Neural cell (in vitro differentiated cells): ENCODE measurements at regions not wholly inside any gene's neighbourhood (a gene's known extent, or its start where the extent isn't known, plus 50 kb on each side); places are given as distances from the start of the nearest gene placed in this dataset.

ENCODE experiments used
- H2AFZ ChIP-seq: fragments of 200-600, 300-800 bp; sonication (generic), shearing (Covaris generic); 2 replicates; pipeline ENCODE4 v1.6.0; 2014; ENCODE audit warnings: low read depth, mild to moderate bottlenecking, antibody characterized with exemption, low read length, moderate library complexity
- H3F3A ChIP-seq: fragments of 200-600 bp; shearing (Covaris generic); 2 replicates; pipeline ENCODE4 v1.6.1; 2016; ENCODE audit warnings: mild to moderate bottlenecking, moderate library complexity, mixed read lengths, antibody characterized with exemption, low read length; ENCODE audit not compliant: insufficient read depth, poor library complexity, severe bottlenecking
- H3K27ac ChIP-seq: fragments of 200-600, 300-800 bp; sonication (generic), shearing (Covaris generic); 2 replicates; pipeline ENCODE4 v1.5.1; 2014; ENCODE audit warnings: mild to moderate bottlenecking, low read length, moderate library complexity
- H3K27me3 ChIP-seq: fragments of 300-800, 200-600 bp; sonication (generic), shearing (Covaris generic); 2 replicates; pipeline ENCODE4 v1.6.0; 2014; ENCODE audit warnings: mild to moderate bottlenecking, low read depth, low read length, moderate library complexity; ENCODE audit not compliant: insufficient read depth
- H3K36me3 ChIP-seq: fragments of 300-800, 200-600 bp; sonication (generic), shearing (Covaris generic); 2 replicates; pipeline ENCODE4 v1.5.1; 2014; ENCODE audit warnings: mild to moderate bottlenecking, antibody characterized with exemption, low read length, moderate library complexity; ENCODE audit not compliant: insufficient read depth
- H3K4me2 ChIP-seq: fragments of 300-800, 200-600 bp; sonication (generic), shearing (Covaris generic); 2 replicates; pipeline ENCODE4 v1.6.0; 2014; ENCODE audit warnings: mild to moderate bottlenecking, low read length
- H3K4me3 ChIP-seq: fragments of 300-800, 200-600 bp; sonication (generic), shearing (Covaris generic); 2 replicates; pipeline ENCODE4 v1.5.1; 2014; ENCODE audit warnings: mild to moderate bottlenecking, low read length, moderate library complexity
- H3K79me2 ChIP-seq: fragments of 200-600 bp; shearing (Covaris generic); replicated peaks from 2 replicates; pipeline ENCODE4 v1.6.0; 2014; ENCODE audit warnings: mild to moderate bottlenecking, low read length, moderate library complexity; ENCODE audit not compliant: insufficient read depth
- H3K9ac ChIP-seq: fragments of 300-800, 200-600 bp; sonication (generic), shearing (Covaris generic); 2 replicates; pipeline ENCODE4 v1.6.1; 2016; ENCODE audit warnings: mild to moderate bottlenecking, low read length, mixed read lengths
- H3K9me2 ChIP-seq: fragments of 200-600 bp; shearing (Covaris generic); 2 replicates; pipeline ENCODE4 v1.6.1; 2016; ENCODE audit warnings: mild to moderate bottlenecking, low read length, mixed read lengths; ENCODE audit not compliant: insufficient read depth
- H3K9me3 ChIP-seq: fragments of 200-600, 300-800 bp; sonication (generic), shearing (Covaris generic); 2 replicates; pipeline ENCODE4 v1.6.1; 2016; ENCODE audit warnings: mild to moderate bottlenecking, mixed run types, low read length, moderate library complexity, mixed read lengths
- H4K20me1 ChIP-seq: fragments of 200-600 bp; shearing (Covaris generic); 2 replicates; pipeline ENCODE4 v1.6.1; 2016; ENCODE audit warnings: mild to moderate bottlenecking, mixed run types; ENCODE audit not compliant: insufficient read depth
- CTCF ChIP-seq: fragments of 450-650 bp; IDR thresholded peaks from 2 replicates; pipeline ENCODE4 v1.5.1; 2014; ENCODE audit warnings: antibody characterized with exemption, mild to moderate bottlenecking, moderate library complexity; ENCODE audit not compliant: poor library complexity, severe bottlenecking
- EP300 ChIP-seq: fragments of 450-650 bp; conservative IDR thresholded peaks from 2 replicates; pipeline ENCODE4 v1.6.1; 2014; ENCODE audit warnings: antibody characterized with exemption, mild to moderate bottlenecking, moderate library complexity; ENCODE audit not compliant: poor library complexity, severe bottlenecking
- EZH2 ChIP-seq: fragments of 200-600, 300-800 bp; shearing (Covaris generic), sonication (generic); IDR thresholded peaks from 2 replicates; pipeline ENCODE4 v1.6.1; 2014; ENCODE audit warnings: antibody characterized with exemption, low read length, borderline replicate concordance, mild to moderate bottlenecking; ENCODE audit not compliant: insufficient read depth, poor library complexity, severe bottlenecking
- MXI1 ChIP-seq: fragments of 450-650 bp; conservative IDR thresholded peaks from 2 replicates; pipeline ENCODE4 v1.6.1; 2014; ENCODE audit warnings: antibody characterized with exemption, mild to moderate bottlenecking; ENCODE audit not compliant: poor library complexity, severe bottlenecking
- POLR2AphosphoS5 ChIP-seq: IDR thresholded peaks from 2 replicates; pipeline ENCODE4 v1.6.1; 2012
- RAD21 ChIP-seq: fragments of 450-650 bp; conservative IDR thresholded peaks from 2 replicates; pipeline ENCODE4 v1.6.1; 2014; ENCODE audit warnings: antibody characterized with exemption, mild to moderate bottlenecking, moderate library complexity
- REST ChIP-seq: IDR thresholded peaks from 2 replicates; pipeline ENCODE4 v1.6.1; 2012; ENCODE audit warnings: borderline replicate concordance
- SMC3 ChIP-seq: fragments of 450-650 bp; conservative IDR thresholded peaks from 2 replicates; pipeline ENCODE4 v1.6.1; 2014; ENCODE audit warnings: antibody characterized with exemption, mild to moderate bottlenecking, moderate library complexity; ENCODE audit not compliant: poor library complexity
- TAF1 ChIP-seq: IDR thresholded peaks from 2 replicates; pipeline ENCODE4 v1.6.1; 2012; ENCODE audit warnings: low read depth

- H3K27ac ChIP-seq = no peak overlapping the region
- no peak overlapping the region for H2AFZ ChIP-seq
Measured at GRCh38 chr18:56309104-56309503, 329.3 kb downstream of the TXNL1 start.

GRCh38 chr18:56307354-56308170 lies 330.8 kb downstream of the TXNL1 start:
- Histone ChIP-seq H3K9me3 (no peaks in the 10 kb centered on the region), H3K27ac (no peak overlapping the region), H3F3A (no peaks in the 10 kb centered on the region), H2AFZ (no peak overlapping the region), H3K36me3 (no peaks in the 10 kb centered on the region), H3K9ac (no peak overlapping the region), H3K27me3 (no peaks in the 10 kb centered on the region), H3K79me2 (no peaks in the 10 kb centered on the region), H3K4me2 (no peak overlapping the region), H3K4me3 (no peak overlapping the region), H4K20me1 (no peaks in the 10 kb centered on the region), H3K9me2 (no peaks in the 10 kb centered on the region)
- TF ChIP-seq POLR2AphosphoS5 (no peak), SMC3 (no peak), EZH2 (no peak), REST (no peak), RAD21 (no peak), CTCF (no peak), EP300 (no peak), TAF1 (no peak), MXI1 (no peak)

More at GRCh38 chr18:56309104-56309503, 329.3 kb downstream of the TXNL1 start:
- Histone ChIP-seq H3K9me2 (no peaks in the 10 kb centered on the region), H3K9me3 (no peaks in the 10 kb centered on the region), H3K4me3 (no peak overlapping the region), H3K9ac (no peak overlapping the region), H3K79me2 (no peaks in the 10 kb centered on the region), H4K20me1 (no peaks in the 10 kb centered on the region), H3K4me2 (no peak overlapping the region), H3K27me3 (no peaks in the 10 kb centered on the region), H3F3A (no peaks in the 10 kb centered on the region), H3K36me3 (no peaks in the 10 kb centered on the region)
- TF ChIP-seq POLR2AphosphoS5 (no peak), EZH2 (no peak), REST (no peak), RAD21 (no peak), TAF1 (no peak)
